B cell (primary cell): ENCODE measurements at regions not wholly inside any gene's neighbourhood (a gene's known extent, or its start where the extent isn't known, plus 50 kb on each side); places are given as distances from the start of the nearest gene placed in this dataset.

Experiments used
- ATAC-seq: fragments of 200-7000 bp; cut with Tn5 transposase; one replicate; pipeline ENCODE4 v1.10.0; 2021; ENCODE audit warnings: low read depth, mild to moderate bottlenecking, moderate number of reproducible peaks, moderate library complexity
- CTCF ChIA-PET: fragments of 350-600 bp; sonication (Branson Sonifier 250); formaldehyde crosslinking; loops from one replicate; lab custom pipeline; 2021; ENCODE audit warnings: antibody characterized with exemption, inconsistent platforms; lab: Charles Lee
- POLR2A ChIA-PET: fragments of 350-600 bp; sonication (Branson Sonifier 250); formaldehyde crosslinking; loops from one replicate; lab custom pipeline; 2021; ENCODE audit warnings: antibody characterized with exemption; lab: Charles Lee
- DNase-seq: peaks from one replicate; pipeline ENCODE4 v3.0.0; 2013
- H2AFZ ChIP-seq: 2 replicates; pipeline ENCODE4 v1.6.1; 2012; ENCODE audit warnings: mild to moderate bottlenecking, low read depth, low read length; ENCODE audit not compliant: insufficient read depth, poor library complexity, severe bottlenecking
- H3K27ac ChIP-seq, 2 donors: 1 replicate in 1 of 2; 2 replicates in 1 of 2; pipeline ENCODE4 v1.5.1; 2012 to 2013; ENCODE audit warnings: low read length in 2 of 2, mild to moderate bottlenecking in 2 of 2, moderate library complexity in 1 of 2
- H3K27me3 ChIP-seq, 4 experiments: fragments of 200-600 bp in 1 of 4; sonication (generic) in 1 of 4; replicated peaks in 1 of 4; 1 replicate in 2 of 4; 2 replicates in 2 of 4; pipeline versions ENCODE4 v1.6.1 to v1.7.0; 2013 to 2016; ENCODE audit warnings: low read length in 3 of 4, mild to moderate bottlenecking in 2 of 4, mixed read lengths in 1 of 4, moderate library complexity in 1 of 4; ENCODE audit not compliant: insufficient read depth in 4 of 4, control insufficient read depth in 3 of 4; ENCODE audit errors: control extremely low read depth in 1 of 4
- H3K36me3 ChIP-seq, 2 experiments: replicated peaks in 1 of 2; 1 replicate in 1 of 2; 2 replicates in 1 of 2; pipeline versions ENCODE4 v1.6.1 to v1.7.1; 2013; ENCODE audit warnings: low read length in 1 of 2; ENCODE audit not compliant: insufficient read depth in 2 of 2, control insufficient read depth in 1 of 2; ENCODE audit errors: control extremely low read depth in 1 of 2, extremely low read depth in 1 of 2
- H3K4me1 ChIP-seq, 2 donors: fragments of 200-600 bp in 1 of 2; sonication (generic) in 1 of 2; 1 replicate in 1 of 2; 2 replicates in 1 of 2; pipeline versions ENCODE4 v1.5.1 to v1.6.1; 2013 to 2017; ENCODE audit warnings: low read length in 2 of 2; ENCODE audit not compliant: control insufficient read depth in 2 of 2, insufficient read depth in 2 of 2
- H3K4me2 ChIP-seq: replicated peaks from 2 replicates; pipeline ENCODE3; 2012; ENCODE audit warnings: mild to moderate bottlenecking, low read depth, low read length; ENCODE audit not compliant: poor library complexity, severe bottlenecking
- H3K4me3 ChIP-seq, 5 experiments: fragments of 200-600 bp in 1 of 5; sonication (generic) in 1 of 5; 1 replicate in 3 of 5; 2 replicates in 2 of 5; pipeline versions ENCODE4 v1.5.1 to v1.7.0; 2011 to 2016; ENCODE audit warnings: low read length in 4 of 5, mild to moderate bottlenecking in 4 of 5, low read depth in 2 of 5, control low read depth in 1 of 5, moderate library complexity in 1 of 5; ENCODE audit not compliant: insufficient read depth in 1 of 5; ENCODE audit errors: control extremely low read depth in 1 of 5, extremely low read depth in 1 of 5
- H3K79me2 ChIP-seq: fragments of 200-600 bp; sonication (generic); one replicate; pipeline ENCODE4 v1.6.0; 2016; ENCODE audit warnings: low read length; ENCODE audit not compliant: control insufficient read depth, insufficient read depth
- H3K9ac ChIP-seq: fragments of 200-600 bp; sonication (generic); 2 replicates; pipeline ENCODE4 v1.6.1; 2017; ENCODE audit warnings: mild to moderate bottlenecking, low read length, moderate library complexity
- H3K9me3 ChIP-seq, 3 donors: one replicate each; pipeline versions ENCODE4 v1.6.1 to v1.7.1; 2013; ENCODE audit warnings: low read length in 2 of 3; ENCODE audit not compliant: control insufficient read depth in 2 of 3, insufficient read depth in 1 of 3; ENCODE audit errors: control extremely low read depth in 1 of 3
- H4K20me1 ChIP-seq: 2 replicates; pipeline ENCODE4 v1.6.0; 2012; ENCODE audit warnings: mild to moderate bottlenecking, low read length; ENCODE audit not compliant: insufficient read depth, control insufficient read depth, poor library complexity, severe bottlenecking
- H3K27ac Mint-ChIP-seq: one replicate; pipeline ENCODE4 v1.8.0; 2021; ENCODE audit warnings: mixed read lengths
- H3K27me3 Mint-ChIP-seq: one replicate; pipeline ENCODE4 v1.8.0; 2021; ENCODE audit warnings: mixed read lengths
- H3K4me1 Mint-ChIP-seq: one replicate; pipeline ENCODE4 v1.8.0; 2021; ENCODE audit warnings: mixed read lengths
- H3K4me3 Mint-ChIP-seq: one replicate; pipeline ENCODE4 v1.8.0; 2021; ENCODE audit warnings: mixed read lengths
- H3K9me3 Mint-ChIP-seq: one replicate; pipeline ENCODE4 v1.8.0; 2022; ENCODE audit warnings: mixed read lengths; ENCODE audit not compliant: insufficient read depth
- EZH2 ChIP-seq: IDR thresholded peaks from 2 replicates; pipeline ENCODE4 v1.6.1; 2012; ENCODE audit warnings: borderline replicate concordance, low read depth, mild to moderate bottlenecking, moderate library complexity, low read length; ENCODE audit not compliant: insufficient read depth, poor library complexity, severe bottlenecking
- WGBS: methylation state at CpG from one replicate; pipeline ENCODE4 v1.1.5; 2013; ENCODE audit warnings: missing lambda C conversion rate; ENCODE audit not compliant: insufficient coverage; 5-methylcytosine and 5-hydroxymethylcytosine counted together
- intact Hi-C: fragments of 100-400 bp; cut with micrococcal nuclease; formaldehyde crosslinking; loops from one replicate; pipeline ENCODE4 v1.10.0; 2022
- TF ChIP-seq, protein P1 (sequence below): fragments of 200-600 bp; IDR thresholded peaks from one replicate; pipeline ENCODE4 v1.8.0; 2022; ENCODE audit warnings: antibody characterized with exemption, mild to moderate bottlenecking

DNA sequence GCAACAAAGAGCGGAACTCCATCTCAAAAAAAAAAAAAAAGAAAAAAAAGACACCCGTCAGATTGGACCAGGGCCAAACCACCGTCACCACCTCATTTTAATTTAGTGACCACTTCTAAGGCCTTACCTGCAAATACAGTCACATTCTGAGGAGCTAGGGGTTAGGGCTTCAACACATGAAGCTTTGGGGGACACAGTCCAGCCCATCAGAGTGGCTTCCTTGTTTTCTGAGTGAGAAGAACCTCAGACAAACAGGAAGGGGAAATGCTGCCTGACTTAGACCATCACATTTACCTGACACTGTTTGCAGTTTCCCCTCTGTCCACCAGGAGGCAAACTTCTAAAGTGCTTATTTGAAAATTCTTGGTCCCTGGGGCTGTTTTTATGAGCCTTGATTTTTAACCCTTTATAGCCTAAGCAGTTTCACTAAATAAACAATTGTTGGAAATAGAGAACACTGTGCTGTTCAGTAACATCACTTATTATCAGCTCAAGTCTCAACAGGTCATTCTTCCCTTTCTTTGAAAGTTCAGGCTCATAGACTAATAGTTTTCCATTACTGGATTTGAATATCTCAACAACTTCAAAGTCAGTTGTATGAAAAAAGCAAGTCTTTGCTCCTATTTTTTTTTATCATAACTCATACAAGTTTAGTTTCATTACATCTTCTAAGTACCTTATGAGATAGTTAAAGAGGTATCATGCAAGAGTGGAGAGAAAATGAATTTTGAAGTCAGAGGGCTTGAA lies 74.9 kb upstream of the WASF3 start:
- peak overlapping the region in 3 of 5 experiments; percentile 25 to 46 (median 36) for H3K4me3 ChIP-seq
- POLR2A ChIA-PET, result interaction anchor here (0.6 kb wide), 1 partner anchor 296 kb away, joined by 5 read pairs; no protein-coding TSS in a partner anchor

More for the DNA sequence above, 74.9 kb upstream of the WASF3 start:
- Mint-ChIP-seq H3K9me3 (no peaks in the 10 kb centered on the region), H3K4me1 (peaks cover 4% of the 10 kb centered on the region), H3K4me3 (peak overlapping the region; percentile 62), H3K27me3 (peaks cover 4% of the 10 kb centered on the region), H3K27ac (peak overlapping the region; percentile 72)
- WGBS, result no CpG with 5 or more reads among the region's 3 CpGs
- no peak for TF ChIP-seq EZH2
- TF ChIP-seq, protein P1, sequence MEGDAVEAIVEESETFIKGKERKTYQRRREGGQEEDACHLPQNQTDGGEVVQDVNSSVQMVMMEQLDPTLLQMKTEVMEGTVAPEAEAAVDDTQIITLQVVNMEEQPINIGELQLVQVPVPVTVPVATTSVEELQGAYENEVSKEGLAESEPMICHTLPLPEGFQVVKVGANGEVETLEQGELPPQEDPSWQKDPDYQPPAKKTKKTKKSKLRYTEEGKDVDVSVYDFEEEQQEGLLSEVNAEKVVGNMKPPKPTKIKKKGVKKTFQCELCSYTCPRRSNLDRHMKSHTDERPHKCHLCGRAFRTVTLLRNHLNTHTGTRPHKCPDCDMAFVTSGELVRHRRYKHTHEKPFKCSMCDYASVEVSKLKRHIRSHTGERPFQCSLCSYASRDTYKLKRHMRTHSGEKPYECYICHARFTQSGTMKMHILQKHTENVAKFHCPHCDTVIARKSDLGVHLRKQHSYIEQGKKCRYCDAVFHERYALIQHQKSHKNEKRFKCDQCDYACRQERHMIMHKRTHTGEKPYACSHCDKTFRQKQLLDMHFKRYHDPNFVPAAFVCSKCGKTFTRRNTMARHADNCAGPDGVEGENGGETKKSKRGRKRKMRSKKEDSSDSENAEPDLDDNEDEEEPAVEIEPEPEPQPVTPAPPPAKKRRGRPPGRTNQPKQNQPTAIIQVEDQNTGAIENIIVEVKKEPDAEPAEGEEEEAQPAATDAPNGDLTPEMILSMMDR, result peak; percentile 82
- no peaks in the 10 kb centered on the region for H3K9me3 ChIP-seq
- no peaks in the 10 kb centered on the region for H3K36me3 ChIP-seq
- peak overlapping the region; percentile 80 for H2AFZ ChIP-seq
- H3K27ac ChIP-seq, result no peak overlapping the region
- H3K4me2 ChIP-seq, result peak overlapping the region; percentile 62
- DNase-seq (peak; percentile 78), ATAC-seq (peak; percentile 89)
- H3K9ac ChIP-seq, result peak overlapping the region; percentile 27
- no peaks in the 10 kb centered on the region for H3K27me3 ChIP-seq
- H3K79me2 ChIP-seq, result no peaks in the 10 kb centered on the region
- intact Hi-C loops, result loop anchor here (1.0 to 10.0 kb wide), 3 partner anchors 296 to 446 kb away; no protein-coding TSS in a partner anchor
- H4K20me1 ChIP-seq, result no peaks in the 10 kb centered on the region
- H3K4me1 ChIP-seq, result peaks cover 0 to 5% of the 10 kb centered on the region in 2 donors
- CTCF ChIA-PET, result interaction anchor here (0.7 to 3.8 kb wide), 6 partner anchors 8 to 299 kb away, joined by 3 to 25 read pairs (median 7); no protein-coding TSS in a partner anchor
